ENCODE measurements at regions not wholly inside any gene's neighbourhood (a gene's known extent, or its start where the extent isn't known, plus 50 kb on each side); places are given as distances from the start of the nearest gene placed in this dataset.
A peak's percentile ranks its signal among the peaks of the same experiment; 100 is the strongest.

- DNase-seq = no peak
- Histone ChIP-seq H3K4me1 (no peaks in the 10 kb centered on the region), H3K36me3 (no peaks in the 10 kb centered on the region), H3K9me3 (peaks cover 7% of the 10 kb centered on the region), H3K4me3 (no peak overlapping the region), H3K27me3 (no peaks in the 10 kb centered on the region), H3K27ac (no peak overlapping the region)
- TF ChIP-seq CTCF (IDR thresholded peaks at IDR 0.05) = no peak
- intact Hi-C loops (cut with DNase I) = no loop called here
- no peak for ATAC-seq
Observed at GRCh38 chr11:35868491-35868890, 75.4 kb upstream of the LDLRAD3 start.

- ATAC-seq = peak; percentile 61
- DNase-seq = no peak
- intact Hi-C loops (cut with DNase I) = no loop called here
- no peak overlapping the region for H3K4me3 ChIP-seq
- no peaks in the 10 kb centered on the region for H3K36me3 ChIP-seq
- H3K27ac ChIP-seq = no peak overlapping the region
- no peaks in the 10 kb centered on the region for H3K9me3 ChIP-seq
- H3K27me3 ChIP-seq = no peaks in the 10 kb centered on the region
- TF ChIP-seq CTCF (IDR thresholded peaks at IDR 0.05) = no peak
- no peaks in the 10 kb centered on the region for H3K4me1 ChIP-seq
Observed at GRCh38 chr11:35873721-35874120, 70.1 kb upstream of the LDLRAD3 start.

- H3K27ac ChIP-seq = no peak overlapping the region
- intact Hi-C loops (cut with DNase I) = no loop called here
- H3K9me3 ChIP-seq = no peaks in the 10 kb centered on the region
- no peak for DNase-seq
- TF ChIP-seq CTCF (IDR thresholded peaks at IDR 0.05) = no peak
- H3K36me3 ChIP-seq = no peaks in the 10 kb centered on the region
- no peaks in the 10 kb centered on the region for H3K27me3 ChIP-seq
- no peak for ATAC-seq
- H3K4me3 ChIP-seq = no peak overlapping the region
- no peaks in the 10 kb centered on the region for H3K4me1 ChIP-seq
Observed at GRCh38 chr11:35874751-35875450, 69.0 kb upstream of the LDLRAD3 start.

- H3K9me3 ChIP-seq = no peaks in the 10 kb centered on the region
- intact Hi-C loops (cut with DNase I) = no loop called here
- H3K27ac ChIP-seq = no peak overlapping the region
- no peaks in the 10 kb centered on the region for H3K36me3 ChIP-seq
- H3K4me3 ChIP-seq = no peak overlapping the region
- ATAC-seq (no peak), DNase-seq (no peak)
- TF ChIP-seq CTCF (IDR thresholded peaks at IDR 0.05) = no peak
- no peaks in the 10 kb centered on the region for H3K27me3 ChIP-seq
- H3K4me1 ChIP-seq = no peaks in the 10 kb centered on the region
Observed at GRCh38 chr11:35875466-35875865, 68.4 kb upstream of the LDLRAD3 start.

- intact Hi-C loops (cut with DNase I) = no loop called here
- Histone ChIP-seq H3K9me3 (no peaks in the 10 kb centered on the region), H3K36me3 (no peaks in the 10 kb centered on the region), H3K4me3 (no peak overlapping the region), H3K27ac (no peak overlapping the region), H3K4me1 (no peaks in the 10 kb centered on the region), H3K27me3 (no peaks in the 10 kb centered on the region)
- ATAC-seq (no peak), DNase-seq (no peak)
- no peak for TF ChIP-seq CTCF (IDR thresholded peaks at IDR 0.05)
Observed at GRCh38 chr11:35876786-35877185, 67.1 kb upstream of the LDLRAD3 start.

- H3K27me3 ChIP-seq = no peaks in the 10 kb centered on the region
- DNase-seq (no peak), ATAC-seq (no peak)
- H3K27ac ChIP-seq = no peak overlapping the region
- intact Hi-C loops (cut with DNase I) = no loop called here
- H3K9me3 ChIP-seq = no peaks in the 10 kb centered on the region
- no peak for TF ChIP-seq CTCF (IDR thresholded peaks at IDR 0.05)
- H3K4me3 ChIP-seq = no peak overlapping the region
- H3K36me3 ChIP-seq = no peaks in the 10 kb centered on the region
- no peaks in the 10 kb centered on the region for H3K4me1 ChIP-seq
Observed at GRCh38 chr11:35878741-35879140, 65.1 kb upstream of the LDLRAD3 start.

Measured in upper lobe of right lung (tissue), 1 donor.